LNCAP (cell line): ENCODE measurements at regions not wholly inside any gene's neighbourhood (a gene's known extent, or its start where the extent isn't known, plus 50 kb on each side); places are given as distances from the start of the nearest gene placed in this dataset.

ENCODE experiments used
- CTCF ChIP-seq: fragments of 450-650 bp; IDR thresholded peaks from 2 replicates; pipeline ENCODE4 v1.5.1; 2017; ENCODE audit warnings: mild to moderate bottlenecking

GRCh38 chr10:58003945-58004344, 263.7 kb downstream of the IPMK start:
- no peak for TF ChIP-seq CTCF

DNA sequence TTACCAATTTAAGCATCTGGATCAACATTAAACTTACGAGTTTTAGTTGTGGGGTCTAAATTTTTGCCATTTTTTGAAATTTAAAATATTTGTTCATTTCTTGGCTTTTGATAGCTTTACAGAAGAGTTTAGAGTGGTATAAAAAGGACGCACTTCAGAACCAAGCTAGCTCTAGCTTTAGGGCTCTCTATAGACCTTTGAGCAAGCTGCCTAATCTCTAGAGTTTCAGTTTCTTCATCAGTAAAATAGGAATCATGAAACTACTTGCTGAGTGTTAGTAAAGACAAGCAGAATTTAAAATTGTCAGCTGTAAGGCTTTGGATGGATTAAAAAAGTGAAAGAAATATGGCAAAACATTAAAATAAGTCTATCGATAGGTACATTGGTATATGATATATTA, 266.5 kb downstream of the IPMK start:
- TF ChIP-seq CTCF, result no peak

DNA sequence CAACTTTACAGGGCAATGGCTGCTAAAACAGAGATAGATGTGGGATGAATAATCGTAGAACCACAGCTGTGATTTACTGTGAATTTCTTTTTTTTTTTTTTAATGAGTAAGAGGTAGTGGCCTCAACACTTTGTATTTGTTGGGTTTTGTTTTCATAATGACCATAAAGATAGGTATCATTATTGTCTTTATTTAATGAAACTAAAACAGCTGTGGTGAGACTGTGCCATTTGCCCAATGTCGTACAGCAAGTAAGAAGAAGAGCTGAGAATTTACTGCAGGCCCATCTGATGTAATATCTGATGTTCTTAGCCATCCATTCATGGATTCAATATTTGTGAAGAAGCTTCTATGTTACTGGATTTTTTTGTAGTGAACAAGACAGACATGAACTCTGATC, 271.2 kb downstream of the IPMK start:
- TF ChIP-seq CTCF, result no peak

GRCh38 chr10:57993302-57993701, 274.4 kb downstream of the IPMK start:
- TF ChIP-seq CTCF, result no peak

DNA sequence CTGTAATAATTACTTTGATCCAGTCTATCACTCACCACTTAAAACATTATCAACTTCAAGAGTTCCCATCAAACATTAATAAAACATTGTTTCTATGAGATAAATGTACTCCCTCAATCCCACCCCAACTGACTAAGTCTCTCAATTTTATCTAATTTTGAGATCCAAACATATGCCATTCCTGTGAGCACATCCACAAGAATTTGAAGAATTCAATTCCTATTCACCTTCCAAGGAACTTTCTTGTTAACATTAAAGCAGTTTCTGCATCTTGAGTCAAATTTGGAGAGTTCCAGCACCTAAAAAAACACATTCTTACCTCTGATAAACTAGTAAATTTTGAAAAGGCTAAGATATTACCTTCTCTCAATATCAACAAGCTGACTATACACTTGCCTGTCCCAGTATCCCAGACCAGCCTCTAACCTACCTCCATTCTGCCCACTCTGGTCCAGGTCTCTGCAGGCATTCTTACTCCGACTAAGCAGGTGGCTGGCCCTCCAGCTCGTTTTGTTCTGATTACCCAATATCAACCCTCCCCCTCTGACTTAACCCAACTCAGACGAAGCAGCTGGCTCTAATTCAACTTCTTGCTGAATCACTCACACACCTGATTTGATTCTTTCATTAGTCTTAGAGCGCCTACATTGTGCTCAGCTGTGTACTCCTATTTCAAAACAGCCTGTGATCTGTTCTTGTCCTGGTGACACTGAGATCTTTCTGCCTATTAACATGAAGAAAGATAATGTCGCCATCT, 275.2 kb downstream of the IPMK start:
- no peak for TF ChIP-seq CTCF

GRCh38 chr10:57988964-57989363, 278.7 kb downstream of the IPMK start:
- TF ChIP-seq CTCF, result no peak

- TF ChIP-seq CTCF, result no peak
Measured at GRCh38 chr10:57987055-57987721, 280.5 kb downstream of the IPMK start.
